Neural crest cell (in vitro differentiated cells): ENCODE measurements at regions not wholly inside any gene's neighbourhood (a gene's known extent, or its start where the extent isn't known, plus 50 kb on each side); places are given as distances from the start of the nearest gene placed in this dataset.

Source experiments
- DNase-seq: peaks from one replicate; pipeline ENCODE4 v3.0.0; 2021; ENCODE audit warnings: low read depth, mixed read lengths, low spot score
- H3K27ac Mint-ChIP-seq: one replicate; pipeline ENCODE4 v1.8.0; 2021; ENCODE audit warnings: mild to moderate bottlenecking, mixed read lengths; ENCODE audit not compliant: unreplicated experiment
- H3K27me3 Mint-ChIP-seq: 2 replicates; pipeline ENCODE4 v1.8.0; 2021; ENCODE audit warnings: low read depth, mild to moderate bottlenecking, mixed read lengths
- H3K36me3 Mint-ChIP-seq: 2 replicates; pipeline ENCODE4 v1.8.0; 2021; ENCODE audit warnings: low read depth, mild to moderate bottlenecking, mixed read lengths
- H3K4me1 Mint-ChIP-seq: 2 replicates; pipeline ENCODE4 v1.8.0; 2021; ENCODE audit warnings: mixed read lengths
- H3K4me3 Mint-ChIP-seq: one replicate; pipeline ENCODE4 v1.8.0; 2021; ENCODE audit warnings: mild to moderate bottlenecking, mixed read lengths
- H3K9me3 Mint-ChIP-seq: 2 replicates; pipeline ENCODE4 v1.8.0; 2021; ENCODE audit warnings: mixed read lengths
- CTCF ChIP-seq: fragments of 200-600 bp; sonication (generic); conservative IDR thresholded peaks from 2 replicates; pipeline ENCODE4 v1.5.0; 2021; ENCODE audit warnings: antibody characterized with exemption, mild to moderate bottlenecking

- no peak overlapping the region for H3K4me3 Mint-ChIP-seq
- H3K27me3 Mint-ChIP-seq, result no peaks in the 10 kb centered on the region
- H3K36me3 Mint-ChIP-seq, result no peaks in the 10 kb centered on the region
- no peaks in the 10 kb centered on the region for H3K4me1 Mint-ChIP-seq
- no peak overlapping the region for H3K27ac Mint-ChIP-seq
- H3K9me3 Mint-ChIP-seq, result no peaks in the 10 kb centered on the region
- no peak for TF ChIP-seq CTCF
- no peak for DNase-seq
Measured at GRCh38 chr1:194653385-194653784, 1467.0 kb upstream of the B3GALT2 start.

GRCh38 chr1:194647118-194647517 lies 1460.7 kb upstream of the B3GALT2 start:
- Mint-ChIP-seq H3K36me3 (no peaks in the 10 kb centered on the region), H3K9me3 (no peaks in the 10 kb centered on the region), H3K27ac (no peak overlapping the region), H3K4me1 (no peaks in the 10 kb centered on the region), H3K4me3 (no peak overlapping the region), H3K27me3 (no peaks in the 10 kb centered on the region)
- no peak for DNase-seq
- no peak for TF ChIP-seq CTCF

- no peak for DNase-seq
- H3K27me3 Mint-ChIP-seq, result no peaks in the 10 kb centered on the region
- no peak overlapping the region for H3K4me3 Mint-ChIP-seq
- H3K36me3 Mint-ChIP-seq, result no peaks in the 10 kb centered on the region
- H3K9me3 Mint-ChIP-seq, result peaks cover 10% of the 10 kb centered on the region
- H3K27ac Mint-ChIP-seq, result no peak overlapping the region
- H3K4me1 Mint-ChIP-seq, result no peaks in the 10 kb centered on the region
- TF ChIP-seq CTCF, result no peak
Measured at GRCh38 chr1:194644528-194644927, 1458.1 kb upstream of the B3GALT2 start.

- no peak overlapping the region for H3K4me3 Mint-ChIP-seq
- no peak for TF ChIP-seq CTCF
- no peaks in the 10 kb centered on the region for H3K27me3 Mint-ChIP-seq
- no peak for DNase-seq
- no peaks in the 10 kb centered on the region for H3K36me3 Mint-ChIP-seq
- no peak overlapping the region for H3K27ac Mint-ChIP-seq
- H3K9me3 Mint-ChIP-seq, result peaks cover 17% of the 10 kb centered on the region
- H3K4me1 Mint-ChIP-seq, result no peaks in the 10 kb centered on the region
Measured at GRCh38 chr1:194640322-194640721, 1453.9 kb upstream of the B3GALT2 start.

GRCh38 chr1:194629011-194629410 lies 1442.6 kb upstream of the B3GALT2 start:
- no peak overlapping the region for H3K4me3 Mint-ChIP-seq
- H3K36me3 Mint-ChIP-seq, result peaks cover 4% of the 10 kb centered on the region
- no peaks in the 10 kb centered on the region for H3K27me3 Mint-ChIP-seq
- H3K4me1 Mint-ChIP-seq, result no peaks in the 10 kb centered on the region
- DNase-seq, result no peak
- peaks cover 13% of the 10 kb centered on the region for H3K9me3 Mint-ChIP-seq
- no peak for TF ChIP-seq CTCF
- no peak overlapping the region for H3K27ac Mint-ChIP-seq

GRCh38 chr1:194624833-194625232 lies 1438.4 kb upstream of the B3GALT2 start:
- peaks cover 13% of the 10 kb centered on the region for H3K9me3 Mint-ChIP-seq
- H3K4me3 Mint-ChIP-seq, result no peak overlapping the region
- H3K4me1 Mint-ChIP-seq, result no peaks in the 10 kb centered on the region
- H3K27me3 Mint-ChIP-seq, result no peaks in the 10 kb centered on the region
- peaks cover 4% of the 10 kb centered on the region for H3K36me3 Mint-ChIP-seq
- no peak for TF ChIP-seq CTCF
- DNase-seq, result no peak
- no peak overlapping the region for H3K27ac Mint-ChIP-seq
